GM12874 (cell line): ENCODE measurements at regions not wholly inside any gene's neighbourhood (a gene's known extent, or its start where the extent isn't known, plus 50 kb on each side); places are given as distances from the start of the nearest gene placed in this dataset.

ENCODE experiments used
- CTCF ChIP-seq: IDR thresholded peaks from 2 replicates; pipeline ENCODE4 v1.5.1; 2011; ENCODE audit warnings: low read depth, mild to moderate bottlenecking, control low read depth, low read length, moderate library complexity; ENCODE audit not compliant: insufficient read depth

DNA sequence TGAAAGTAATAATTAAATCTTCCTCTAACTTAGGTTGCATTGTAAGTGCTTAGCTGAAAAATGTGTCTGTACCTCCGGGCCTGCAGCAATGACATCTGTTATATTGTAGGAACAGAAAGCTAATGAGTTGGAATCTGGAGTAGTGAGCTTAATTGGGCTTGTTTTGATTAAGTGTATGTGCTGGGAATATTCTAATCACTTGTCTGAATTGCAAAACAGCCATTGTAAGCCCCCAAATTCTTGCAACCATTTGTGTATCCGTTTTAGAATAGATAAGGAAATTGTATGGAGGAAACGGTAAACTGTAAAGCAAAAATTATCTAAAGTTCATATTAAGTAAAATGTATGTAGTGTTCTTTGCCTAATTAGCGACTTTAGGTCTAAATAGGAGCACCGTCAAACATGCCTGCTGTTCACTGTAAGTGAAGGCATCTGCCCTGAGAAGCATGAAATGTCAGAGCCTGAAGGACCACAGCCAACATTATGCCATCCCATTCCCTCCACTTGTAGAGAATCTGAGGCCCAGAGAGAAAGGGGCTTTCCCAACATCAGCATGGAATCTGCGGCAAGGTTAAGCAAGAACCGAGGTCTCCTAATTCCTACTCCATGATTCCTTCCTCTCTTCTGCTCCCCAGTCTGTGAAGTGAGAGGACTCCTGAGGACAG, 466.4 kb downstream of the TDRD15 start:
- TF ChIP-seq CTCF, result no peak

- no peak for TF ChIP-seq CTCF
Observed at GRCh38 chr2:21591926-21592325, 468.2 kb downstream of the TDRD15 start.

GRCh38 chr2:21599417-21599816, 475.6 kb downstream of the TDRD15 start:
- TF ChIP-seq CTCF, result no peak

DNA sequence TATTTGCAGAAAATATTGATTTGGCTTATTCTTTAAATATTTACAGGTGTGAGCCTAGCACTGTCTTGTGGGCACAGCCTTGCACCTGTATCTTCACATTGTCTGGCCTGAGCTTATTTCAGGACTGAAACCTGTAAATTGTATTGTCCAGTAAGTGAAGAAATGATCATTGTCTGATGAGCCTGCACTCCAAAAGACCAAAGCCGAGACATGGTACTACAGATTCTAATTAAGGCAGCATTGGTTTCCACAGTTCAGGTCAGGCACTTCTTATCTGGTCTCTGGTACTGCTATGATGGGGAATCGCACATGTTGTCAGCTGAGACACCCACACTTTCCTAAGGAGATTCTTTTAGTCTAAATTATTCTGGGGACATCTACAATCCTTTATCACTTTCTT, 479.0 kb downstream of the TDRD15 start:
- TF ChIP-seq CTCF, result no peak

GRCh38 chr2:21607572-21607971, 483.8 kb downstream of the TDRD15 start:
- no peak for TF ChIP-seq CTCF

DNA sequence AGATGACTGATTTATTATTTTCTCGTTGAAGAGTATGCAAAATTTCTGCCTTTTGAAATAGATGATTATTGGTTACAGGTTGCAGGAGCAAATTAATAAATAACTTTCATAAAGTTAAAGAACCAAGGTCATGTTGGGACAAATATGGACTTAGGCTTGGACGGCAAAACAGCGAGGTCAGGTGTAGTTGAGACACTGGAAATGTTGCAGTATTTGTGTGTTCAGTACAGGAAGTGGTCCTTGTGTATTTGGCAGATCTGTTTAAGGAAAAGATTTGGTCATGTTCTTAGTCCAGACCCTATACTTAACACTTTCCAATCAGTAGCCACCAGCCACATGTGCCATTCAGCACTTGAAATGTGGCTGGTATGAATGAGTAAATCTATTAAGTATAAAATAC, 486.5 kb downstream of the TDRD15 start:
- no peak for TF ChIP-seq CTCF

- TF ChIP-seq CTCF, result no peak
Observed at GRCh38 chr2:21617885-21618434, 494.2 kb downstream of the TDRD15 start.
